ENCODE measurements at regions not wholly inside any gene's neighbourhood (a gene's known extent, or its start where the extent isn't known, plus 50 kb on each side); places are given as distances from the start of the nearest gene placed in this dataset.

GRCh38 chr11:95563173-95563572 lies 226.4 kb downstream of the FAM76B start:
- no peak overlapping the region for H3K27ac Mint-ChIP-seq
- ATAC-seq: no peak
- no peak overlapping the region for H3K4me3 Mint-ChIP-seq
- DNase-seq: no peak
- ChIA-PET CTCF (interaction anchor here (0.6 to 3.0 kb wide), 3 partner anchors 14 to 142 kb away, joined by 3 to 12 read pairs (median 7); no protein-coding TSS in a partner anchor), POLR2A (interaction anchor here (1.5 kb wide), 1 partner anchor 226 kb away, joined by 3 read pairs; the partner anchor contains the start of gene FAM76B)
- H3K27me3 Mint-ChIP-seq (ENCODE audit: low read depth): no peaks in the 10 kb centered on the region
- H3K9me3 Mint-ChIP-seq (ENCODE audit: insufficient read depth): peaks cover 4% of the 10 kb centered on the region
- peaks cover 7% of the 10 kb centered on the region for H3K4me1 Mint-ChIP-seq (ENCODE audit: low read depth)
- H3K36me3 Mint-ChIP-seq (ENCODE audit: low read depth): no peaks in the 10 kb centered on the region

- Mint-ChIP-seq H3K27ac (no peak overlapping the region), H3K27me3 (ENCODE audit: low read depth) (no peaks in the 10 kb centered on the region), H3K9me3 (ENCODE audit: insufficient read depth) (peaks cover 4% of the 10 kb centered on the region), H3K4me1 (ENCODE audit: low read depth) (peaks cover 7% of the 10 kb centered on the region), H3K36me3 (ENCODE audit: low read depth) (no peaks in the 10 kb centered on the region), H3K4me3 (no peak overlapping the region)
- ChIA-PET POLR2A (interaction anchor here (1.5 kb wide), 1 partner anchor 227 kb away, joined by 3 read pairs; the partner anchor contains the start of gene FAM76B), CTCF (interaction anchor here (1.2 to 3.0 kb wide), 2 partner anchors 17 to 143 kb away, joined by 7 to 12 read pairs; no protein-coding TSS in a partner anchor)
- DNase-seq: no peak
- ATAC-seq: no peak
Measured at GRCh38 chr11:95562196-95562921, 227.2 kb downstream of the FAM76B start.

GRCh38 chr11:95559899-95560298 lies 229.7 kb downstream of the FAM76B start:
- Mint-ChIP-seq H3K36me3 (ENCODE audit: low read depth) (no peaks in the 10 kb centered on the region), H3K27ac (no peak overlapping the region), H3K9me3 (ENCODE audit: insufficient read depth) (peaks cover 4% of the 10 kb centered on the region), H3K4me3 (no peak overlapping the region), H3K4me1 (ENCODE audit: low read depth) (peaks cover 18% of the 10 kb centered on the region), H3K27me3 (ENCODE audit: low read depth) (no peaks in the 10 kb centered on the region)
- ATAC-seq: no peak
- ChIA-PET CTCF (interaction anchor here (0.6 kb wide), 1 partner anchor 145 kb away, joined by 3 read pairs; no protein-coding TSS in a partner anchor), POLR2A (no interaction called here)
- no peak for DNase-seq

DNA sequence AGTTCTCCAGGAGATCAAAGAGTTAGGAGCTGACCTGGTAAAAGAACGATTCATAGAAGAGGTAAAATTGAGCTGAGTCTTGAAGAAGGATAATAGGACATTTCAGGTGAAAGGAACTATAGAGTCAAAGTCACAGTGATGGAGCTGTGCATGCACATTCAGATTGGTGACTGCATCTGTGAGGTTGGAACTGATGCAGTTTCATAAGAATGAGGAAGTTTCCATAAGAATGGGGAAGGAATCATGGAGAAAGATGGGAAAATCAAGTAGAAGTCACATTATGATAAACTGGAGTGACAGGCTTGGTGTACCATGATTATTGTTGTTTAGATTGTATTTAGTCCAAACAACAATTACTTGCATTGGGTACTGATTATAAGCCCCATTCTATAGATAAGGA lies 232.2 kb downstream of the FAM76B start:
- Mint-ChIP-seq H3K36me3 (ENCODE audit: low read depth) (no peaks in the 10 kb centered on the region), H3K4me3 (no peak overlapping the region), H3K27me3 (ENCODE audit: low read depth) (no peaks in the 10 kb centered on the region), H3K27ac (no peak overlapping the region), H3K4me1 (ENCODE audit: low read depth) (peaks cover 20% of the 10 kb centered on the region), H3K9me3 (ENCODE audit: insufficient read depth) (peaks cover 4% of the 10 kb centered on the region)
- ATAC-seq: no peak
- DNase-seq: no peak
- ChIA-PET POLR2A (no interaction called here), CTCF (interaction anchor here (1.0 to 2.5 kb wide), 4 partner anchors 9 to 403 kb away, joined by 3 to 8 read pairs (median 4); no protein-coding TSS in a partner anchor)

- Mint-ChIP-seq H3K36me3 (ENCODE audit: low read depth) (no peaks in the 10 kb centered on the region), H3K27me3 (ENCODE audit: low read depth) (no peaks in the 10 kb centered on the region), H3K4me1 (ENCODE audit: low read depth) (peaks cover 20% of the 10 kb centered on the region), H3K9me3 (ENCODE audit: insufficient read depth) (no peaks in the 10 kb centered on the region), H3K4me3 (no peak overlapping the region), H3K27ac (no peak overlapping the region)
- CTCF ChIA-PET: interaction anchor here (1.0 to 2.5 kb wide), 3 partner anchors 9 to 143 kb away, joined by 4 to 8 read pairs (median 4); no protein-coding TSS in a partner anchor
- POLR2A ChIA-PET: interaction anchor here (1.0 kb wide), 2 partner anchors 325 to 327 kb away, joined by 3 read pairs; partner anchors contain the start of gene SESN3
- DNase-seq: no peak
- no peak for ATAC-seq
Measured at GRCh38 chr11:95556342-95557163, 233.0 kb downstream of the FAM76B start.

- Mint-ChIP-seq H3K36me3 (ENCODE audit: low read depth) (no peaks in the 10 kb centered on the region), H3K27ac (no peak overlapping the region), H3K4me3 (no peak overlapping the region), H3K4me1 (ENCODE audit: low read depth) (peaks cover 20% of the 10 kb centered on the region), H3K27me3 (ENCODE audit: low read depth) (no peaks in the 10 kb centered on the region), H3K9me3 (ENCODE audit: insufficient read depth) (no peaks in the 10 kb centered on the region)
- no peak for ATAC-seq
- POLR2A ChIA-PET: interaction anchor here (1.0 kb wide), 2 partner anchors 324 to 326 kb away, joined by 3 read pairs; partner anchors contain the start of gene SESN3
- DNase-seq: no peak
- CTCF ChIA-PET: interaction anchor here (1.0 to 2.5 kb wide), 2 partner anchors 10 to 144 kb away, joined by 4 to 8 read pairs; no protein-coding TSS in a partner anchor
Measured at GRCh38 chr11:95556011-95556341, 233.6 kb downstream of the FAM76B start.

DNA sequence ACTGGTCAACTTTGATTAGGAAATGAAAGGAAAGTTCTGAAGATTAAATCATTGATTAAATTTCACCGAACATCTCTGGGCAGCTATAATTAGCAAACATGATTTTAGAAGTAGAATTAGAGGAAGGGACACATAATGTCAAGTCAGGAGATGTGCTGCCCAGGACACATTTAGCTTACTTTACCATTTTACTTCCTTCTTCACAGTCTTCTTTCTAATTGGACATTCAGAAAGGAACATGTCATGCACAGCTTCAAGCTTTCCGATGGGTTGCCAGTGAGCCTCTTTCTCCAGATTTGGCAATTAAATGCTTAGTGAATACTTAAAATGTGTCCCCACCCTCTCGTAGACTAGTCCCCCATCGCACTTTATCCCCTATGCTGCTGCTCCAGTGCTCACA lies 234.7 kb downstream of the FAM76B start:
- Mint-ChIP-seq H3K27me3 (ENCODE audit: low read depth) (no peaks in the 10 kb centered on the region), H3K4me3 (no peak overlapping the region), H3K27ac (no peak overlapping the region), H3K36me3 (ENCODE audit: low read depth) (no peaks in the 10 kb centered on the region), H3K9me3 (ENCODE audit: insufficient read depth) (no peaks in the 10 kb centered on the region), H3K4me1 (ENCODE audit: low read depth) (peaks cover 20% of the 10 kb centered on the region)
- ChIA-PET POLR2A (interaction anchor here (0.5 kb wide), 1 partner anchor 322 kb away, joined by 3 read pairs; no protein-coding TSS in a partner anchor), CTCF (interaction anchor here (1.2 kb wide), 1 partner anchor 151 kb away, joined by 3 read pairs; no protein-coding TSS in a partner anchor)
- ATAC-seq: no peak
- DNase-seq: no peak

- no peak for DNase-seq
- POLR2A ChIA-PET: no interaction called here
Measured at GRCh38 chr11:95549301-95549700, 240.3 kb downstream of the FAM76B start.

DNA sequence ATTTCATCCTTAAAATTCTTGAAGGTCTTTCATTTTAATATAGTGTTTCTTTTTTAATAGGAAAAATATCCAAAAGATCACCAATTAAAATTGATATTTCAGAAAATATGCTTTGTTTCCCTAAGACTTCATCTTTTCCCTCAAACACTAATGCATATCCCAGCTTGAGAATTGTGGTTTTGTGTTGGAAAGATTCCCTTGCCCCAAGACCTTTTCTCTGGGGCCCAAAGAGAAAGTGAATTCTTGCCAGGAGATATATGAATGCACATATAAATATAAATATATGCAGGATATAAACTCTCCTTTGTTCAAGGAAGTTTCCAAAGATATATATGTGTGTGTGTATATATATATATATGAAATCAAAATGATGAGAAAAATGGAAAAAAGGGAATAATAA lies 241.2 kb downstream of the FAM76B start:
- no peak for DNase-seq
- no peaks in the 10 kb centered on the region for H3K27me3 Mint-ChIP-seq (ENCODE audit: low read depth)
- H3K9me3 Mint-ChIP-seq (ENCODE audit: insufficient read depth): no peaks in the 10 kb centered on the region
- no peaks in the 10 kb centered on the region for H3K36me3 Mint-ChIP-seq (ENCODE audit: low read depth)
- no peak overlapping the region for H3K4me3 Mint-ChIP-seq
- ChIA-PET POLR2A (no interaction called here), CTCF (interaction anchor here (0.8 to 1.3 kb wide), 2 partner anchors 9 to 157 kb away, joined by 3 to 4 read pairs; no protein-coding TSS in a partner anchor)
- H3K4me1 Mint-ChIP-seq (ENCODE audit: low read depth): peaks cover 7% of the 10 kb centered on the region
- no peak for ATAC-seq
- H3K27ac Mint-ChIP-seq: no peak overlapping the region

More at GRCh38 chr11:95549301-95549700, 240.3 kb downstream of the FAM76B start:
- peaks cover 16% of the 10 kb centered on the region for H3K4me1 Mint-ChIP-seq (ENCODE audit: low read depth)
- no peak overlapping the region for H3K27ac Mint-ChIP-seq
- H3K36me3 Mint-ChIP-seq (ENCODE audit: low read depth): no peaks in the 10 kb centered on the region
- no peaks in the 10 kb centered on the region for H3K9me3 Mint-ChIP-seq (ENCODE audit: insufficient read depth)
- no peak for ATAC-seq
- CTCF ChIA-PET: no interaction called here
- no peak overlapping the region for H3K4me3 Mint-ChIP-seq
- no peaks in the 10 kb centered on the region for H3K27me3 Mint-ChIP-seq (ENCODE audit: low read depth)

DNA sequence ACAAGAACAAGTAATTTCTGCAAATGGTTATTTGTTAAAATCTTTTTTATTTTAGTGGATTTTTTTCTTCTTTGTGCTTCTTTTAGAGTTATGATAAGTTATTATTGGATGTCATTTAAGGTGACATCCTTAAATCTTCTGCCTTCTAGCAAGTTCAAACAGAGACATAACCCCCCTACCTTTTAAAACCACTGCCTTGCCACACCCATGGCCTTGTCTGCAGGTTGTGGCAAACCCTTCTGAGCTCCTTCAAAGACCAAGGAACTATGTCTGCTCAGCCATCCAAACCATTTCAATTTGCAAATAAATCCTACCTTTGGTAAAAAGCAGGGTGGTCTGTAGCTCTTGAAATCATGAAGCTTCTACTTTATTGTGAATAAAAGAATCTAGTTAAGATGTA lies 241.6 kb downstream of the FAM76B start:
- H3K4me1 Mint-ChIP-seq (ENCODE audit: low read depth): peaks cover 7% of the 10 kb centered on the region
- H3K27me3 Mint-ChIP-seq (ENCODE audit: low read depth): no peaks in the 10 kb centered on the region
- no peaks in the 10 kb centered on the region for H3K9me3 Mint-ChIP-seq (ENCODE audit: insufficient read depth)
- no peak for ATAC-seq
- ChIA-PET CTCF (interaction anchor here (0.8 to 1.3 kb wide), 2 partner anchors 10 to 157 kb away, joined by 3 to 4 read pairs; no protein-coding TSS in a partner anchor), POLR2A (no interaction called here)
- DNase-seq: no peak
- H3K27ac Mint-ChIP-seq: no peak overlapping the region
- no peak overlapping the region for H3K4me3 Mint-ChIP-seq
- H3K36me3 Mint-ChIP-seq (ENCODE audit: low read depth): no peaks in the 10 kb centered on the region

DNA sequence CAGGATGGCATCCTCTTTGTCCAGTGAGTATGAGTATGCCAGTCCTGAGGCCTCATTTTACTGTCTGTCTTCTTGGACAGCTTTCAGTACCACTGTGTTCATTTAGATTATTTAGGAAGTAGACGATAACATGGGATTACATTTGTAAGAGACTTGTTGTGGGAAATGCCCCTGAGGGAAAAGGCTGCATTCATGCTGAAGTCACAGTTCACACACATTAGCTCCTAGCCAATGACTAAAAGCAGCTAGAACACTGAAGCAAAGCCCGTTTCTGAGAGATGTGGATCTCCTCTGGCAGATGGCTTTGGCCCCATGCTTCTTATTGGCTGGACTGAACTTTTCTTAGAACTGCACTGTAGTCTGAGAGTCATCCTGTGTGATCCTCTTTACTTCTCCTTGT lies 242.4 kb downstream of the FAM76B start:
- H3K9me3 Mint-ChIP-seq (ENCODE audit: insufficient read depth): no peaks in the 10 kb centered on the region
- no peak overlapping the region for H3K27ac Mint-ChIP-seq
- H3K36me3 Mint-ChIP-seq (ENCODE audit: low read depth): no peaks in the 10 kb centered on the region
- no peak overlapping the region for H3K4me3 Mint-ChIP-seq
- ATAC-seq (no peak), DNase-seq (no peak)
- peaks cover 7% of the 10 kb centered on the region for H3K4me1 Mint-ChIP-seq (ENCODE audit: low read depth)
- H3K27me3 Mint-ChIP-seq (ENCODE audit: low read depth): no peaks in the 10 kb centered on the region
- CTCF ChIA-PET: interaction anchor here (1.3 kb wide), 1 partner anchor 10 kb away, joined by 4 read pairs; no protein-coding TSS in a partner anchor
- POLR2A ChIA-PET: no interaction called here
